Prostate gland (tissue), 2 donors: ENCODE measurements at regions not wholly inside any gene's neighbourhood (a gene's known extent, or its start where the extent isn't known, plus 50 kb on each side); places are given as distances from the start of the nearest gene placed in this dataset.

Experiments
- CTCF ChIP-seq, 4 experiments: fragments of 200-600 bp in 2 of 4; fragments of 450-650 bp in 2 of 4; sonication (generic) in 2 of 4; IDR thresholded peaks; 1 replicate in 3 of 4; 2 replicates in 1 of 4; pipeline ENCODE4 v1.5.1; 2016 to 2019; ENCODE audit warnings: antibody characterized with exemption in 4 of 4, mild to moderate bottlenecking in 2 of 4, moderate library complexity in 2 of 4
- POLR2A ChIP-seq: fragments of 450-650 bp; IDR thresholded peaks from one replicate; pipeline ENCODE4 v1.6.1; 2016; ENCODE audit warnings: antibody characterized with exemption, mild to moderate bottlenecking
- POLR2AphosphoS5 ChIP-seq: sonication (generic); formaldehyde crosslinking; IDR thresholded peaks from one replicate; pipeline ENCODE4 v1.6.1; 2017; ENCODE audit warnings: antibody characterized with exemption

DNA sequence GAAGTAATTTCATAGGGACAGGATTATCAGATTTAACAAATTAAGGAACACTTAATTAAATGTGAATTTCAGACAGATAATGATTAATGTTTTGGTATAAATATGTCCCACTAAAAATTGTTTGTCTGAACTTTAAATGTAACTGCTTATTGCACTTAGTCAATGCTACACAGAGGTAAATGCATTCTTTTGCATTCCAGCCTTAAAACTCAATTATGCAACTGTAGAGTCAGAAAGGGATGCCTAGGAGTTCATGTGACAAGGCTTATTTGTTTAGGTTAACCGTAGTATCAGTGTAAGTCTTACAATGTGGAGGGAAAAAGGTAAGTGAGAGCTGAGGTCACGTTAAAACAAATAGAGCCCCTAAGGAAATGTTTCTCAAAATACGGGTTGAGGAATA lies 347.2 kb upstream of the ARGLU1 start:
- TF ChIP-seq CTCF (IDR thresholded peaks at IDR 0.05): no peak
- no peak for TF ChIP-seq POLR2A
- no peak for TF ChIP-seq POLR2AphosphoS5
